Endothelial cell of umbilical vein (primary cell): ENCODE measurements at regions not wholly inside any gene's neighbourhood (a gene's known extent, or its start where the extent isn't known, plus 50 kb on each side); places are given as distances from the start of the nearest gene placed in this dataset.

Source experiments
- BruUV-seq: library from RNA; stranded (reverse); fragments of 400-500 nt; replicated peaks from 2 replicates; lab custom pipeline; 2021; lab: Mats Ljungman, UMichigan
- CTCF ChIA-PET: fragments of 300-600, 350-600 bp; sonication (Branson Sonifier 250); formaldehyde crosslinking; loops from one replicate; lab custom pipeline; 2021; ENCODE audit warnings: antibody characterized with exemption, inconsistent platforms; lab: Charles Lee
- POLR2A ChIA-PET: fragments of 300-600, 350-600 bp; sonication (Branson Sonifier 250); formaldehyde crosslinking; loops from one replicate; lab custom pipeline; 2021; ENCODE audit warnings: antibody characterized with exemption, inconsistent platforms; lab: Charles Lee
- DNase-seq: peaks from one replicate; pipeline ENCODE4 v3.0.0-alpha.2; 2011; ENCODE audit warnings: low read depth, low spot score
- FAIRE-seq: peaks from 2 replicates; lab custom pipeline; 2011; peaks lifted over from hg19 to GRCh38; lab: Jason Lieb, UNC
- H2AFZ ChIP-seq: 2 replicates; pipeline ENCODE4 v1.6.0; 2012; ENCODE audit warnings: low read depth, low read length, control low read depth, inconsistent platforms
- H3K27ac ChIP-seq: 2 replicates; pipeline ENCODE4 v1.5.1; 2011; ENCODE audit warnings: low read depth, mild to moderate bottlenecking, control low read depth, low read length, moderate library complexity; ENCODE audit not compliant: insufficient read depth
- H3K27me3 ChIP-seq, 2 experiments: 2 replicates each; pipeline versions ENCODE4 v1.6.0 to v1.6.1; 2011; ENCODE audit warnings: low read length in 2 of 2, mixed read lengths in 1 of 2; ENCODE audit not compliant: control insufficient read depth in 2 of 2, insufficient read depth in 2 of 2
- H3K36me3 ChIP-seq, 2 experiments: 2 replicates in 1 of 2; 3 replicates in 1 of 2; pipeline ENCODE4 v1.5.1; 2011; ENCODE audit warnings: low read length in 2 of 2, mild to moderate bottlenecking in 1 of 2, moderate library complexity in 1 of 2; ENCODE audit not compliant: control insufficient read depth in 2 of 2, insufficient read depth in 2 of 2; ENCODE audit errors: extremely low read depth in 1 of 2
- H3K4me1 ChIP-seq: 3 replicates; pipeline ENCODE4 v1.5.1; 2011; ENCODE audit warnings: mild to moderate bottlenecking, low read length; ENCODE audit not compliant: control insufficient read depth, insufficient read depth; ENCODE audit errors: extremely low read depth
- H3K4me2 ChIP-seq: 2 replicates; pipeline ENCODE4 v1.6.1; 2011; ENCODE audit warnings: low read length, control low read depth, mixed read lengths; ENCODE audit not compliant: insufficient read depth
- H3K4me3 ChIP-seq, 3 experiments: fragments of 200-600 bp in 1 of 3; sonication (generic), shearing (Covaris generic) in 1 of 3; replicated peaks in 1 of 3; 2 replicates each; pipeline ENCODE4 v1.5.1; 2011 to 2016; ENCODE audit warnings: control low read depth in 3 of 3, low read length in 3 of 3, mild to moderate bottlenecking in 2 of 3, inconsistent platforms in 1 of 3, low read depth in 1 of 3, moderate library complexity in 1 of 3; ENCODE audit not compliant: insufficient read depth in 1 of 3
- H3K79me2 ChIP-seq: 2 replicates; pipeline ENCODE4 v1.6.0; 2012; ENCODE audit warnings: low read length, inconsistent platforms; ENCODE audit not compliant: control insufficient read depth, insufficient read depth
- H3K9ac ChIP-seq: replicated peaks from 2 replicates; pipeline ENCODE3; 2011; ENCODE audit warnings: low read length, control low read depth; ENCODE audit not compliant: insufficient read depth; ENCODE audit errors: extremely low read depth
- H3K9me1 ChIP-seq: replicated peaks from 3 replicates; pipeline ENCODE4 v1.6.0; 2011; ENCODE audit warnings: mild to moderate bottlenecking, low read length; ENCODE audit not compliant: control insufficient read depth, insufficient read depth; ENCODE audit errors: extremely low read depth
- H3K9me3 ChIP-seq: replicated peaks from 2 replicates; pipeline ENCODE4 v1.5.1; 2012; ENCODE audit warnings: low read length, inconsistent platforms; ENCODE audit not compliant: control insufficient read depth, insufficient read depth
- H4K20me1 ChIP-seq: replicated peaks from 2 replicates; pipeline ENCODE3; 2011; ENCODE audit warnings: mild to moderate bottlenecking, low read length; ENCODE audit not compliant: control insufficient read depth, insufficient read depth; ENCODE audit errors: extremely low read depth
- EZH2 ChIP-seq: IDR thresholded peaks from 2 replicates; pipeline ENCODE4 v1.6.1; 2012; ENCODE audit warnings: borderline replicate concordance, low read depth, mild to moderate bottlenecking, moderate library complexity, low read length, inconsistent platforms; ENCODE audit not compliant: severe bottlenecking
- FOS ChIP-seq: IDR thresholded peaks from 2 replicates; pipeline ENCODE4 v1.6.1; 2011; ENCODE audit warnings: mild to moderate bottlenecking, low read length, moderate library complexity, borderline replicate concordance; ENCODE audit not compliant: insufficient read depth
- GATA2 ChIP-seq: IDR thresholded peaks from 2 replicates; pipeline ENCODE4 v1.7.0; 2011; ENCODE audit warnings: low read depth, mild to moderate bottlenecking, moderate library complexity, mixed read lengths, low read length; ENCODE audit not compliant: insufficient read length, insufficient read depth
- JUN ChIP-seq: IDR thresholded peaks from 2 replicates; pipeline ENCODE4 v1.6.1; 2011; ENCODE audit warnings: borderline replicate concordance, low read depth; ENCODE audit not compliant: insufficient read length, insufficient read depth
- MYC ChIP-seq: IDR thresholded peaks from one replicate; pipeline ENCODE4 v1.6.1; 2011; ENCODE audit warnings: mild to moderate bottlenecking, low read depth, low read length
- POLR2A ChIP-seq: IDR thresholded peaks from 2 replicates; pipeline ENCODE4 v1.6.1; 2012; ENCODE audit warnings: low read depth, mild to moderate bottlenecking, control low read depth, low read length
- POLR2AphosphoS5 ChIP-seq: IDR thresholded peaks from 2 replicates; pipeline ENCODE4 v1.6.1; 2012; ENCODE audit warnings: low read depth, mild to moderate bottlenecking, control low read depth, low read length, moderate library complexity; ENCODE audit not compliant: insufficient read depth
- dilution Hi-C: fragments of 300-500 bp; cut with MboI; formaldehyde crosslinking; loops from one replicate; pipeline ENCODE4 v1.15.0; 2019; ENCODE audit warnings: low sequenced_read_pairs; ENCODE audit not compliant: extremely low pct_ligation_motif_present
- intact Hi-C: fragments of 100-400 bp; cut with micrococcal nuclease; formaldehyde crosslinking; loops from one replicate; pipeline ENCODE4 v1.10.0; 2022
- TF ChIP-seq, protein P1 (sequence below), 2 donors: IDR thresholded peaks; 1 replicate in 1 of 2; 2 replicates in 1 of 2; pipeline ENCODE4 v1.5.1; 2011; ENCODE audit warnings: low read length in 2 of 2, mild to moderate bottlenecking in 2 of 2, moderate library complexity in 2 of 2, control low read depth in 1 of 2, inconsistent platforms in 1 of 2, low read depth in 1 of 2; ENCODE audit not compliant: insufficient read depth in 1 of 2; ENCODE audit errors: extremely low read depth in 1 of 2
- TF ChIP-seq, protein P2 (sequence below): IDR thresholded peaks from 2 replicates; pipeline ENCODE4 v1.6.1; 2011; ENCODE audit not compliant: insufficient read depth, insufficient read length

- TF ChIP-seq EZH2 (no peak), POLR2A (no peak), JUN (no peak), GATA2 (no peak), MYC (no peak), POLR2AphosphoS5 (no peak), FOS (no peak)
- TF ChIP-seq, protein P1, sequence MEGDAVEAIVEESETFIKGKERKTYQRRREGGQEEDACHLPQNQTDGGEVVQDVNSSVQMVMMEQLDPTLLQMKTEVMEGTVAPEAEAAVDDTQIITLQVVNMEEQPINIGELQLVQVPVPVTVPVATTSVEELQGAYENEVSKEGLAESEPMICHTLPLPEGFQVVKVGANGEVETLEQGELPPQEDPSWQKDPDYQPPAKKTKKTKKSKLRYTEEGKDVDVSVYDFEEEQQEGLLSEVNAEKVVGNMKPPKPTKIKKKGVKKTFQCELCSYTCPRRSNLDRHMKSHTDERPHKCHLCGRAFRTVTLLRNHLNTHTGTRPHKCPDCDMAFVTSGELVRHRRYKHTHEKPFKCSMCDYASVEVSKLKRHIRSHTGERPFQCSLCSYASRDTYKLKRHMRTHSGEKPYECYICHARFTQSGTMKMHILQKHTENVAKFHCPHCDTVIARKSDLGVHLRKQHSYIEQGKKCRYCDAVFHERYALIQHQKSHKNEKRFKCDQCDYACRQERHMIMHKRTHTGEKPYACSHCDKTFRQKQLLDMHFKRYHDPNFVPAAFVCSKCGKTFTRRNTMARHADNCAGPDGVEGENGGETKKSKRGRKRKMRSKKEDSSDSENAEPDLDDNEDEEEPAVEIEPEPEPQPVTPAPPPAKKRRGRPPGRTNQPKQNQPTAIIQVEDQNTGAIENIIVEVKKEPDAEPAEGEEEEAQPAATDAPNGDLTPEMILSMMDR (IDR thresholded peaks at IDR 0.05; ENCODE audit: extremely low read depth in 1 of 2, insufficient read depth in 1 of 2, low read depth in 1 of 2, low read length in 2 of 2): no peak
- TF ChIP-seq, protein P2, sequence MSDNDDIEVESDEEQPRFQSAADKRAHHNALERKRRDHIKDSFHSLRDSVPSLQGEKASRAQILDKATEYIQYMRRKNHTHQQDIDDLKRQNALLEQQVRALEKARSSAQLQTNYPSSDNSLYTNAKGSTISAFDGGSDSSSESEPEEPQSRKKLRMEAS: no peak
- Histone ChIP-seq H3K9me1 (no peaks in the 10 kb centered on the region), H4K20me1 (no peaks in the 10 kb centered on the region), H3K9ac (no peak overlapping the region), H3K27me3 (peaks cover 3% of the 10 kb centered on the region in 2 experiments), H3K36me3 (no peaks in the 10 kb centered on the region), H3K9me3 (no peaks in the 10 kb centered on the region), H3K79me2 (no peaks in the 10 kb centered on the region), H2AFZ (no peak overlapping the region), H3K27ac (peak overlapping the region; percentile 96), H3K4me3 (no peak overlapping the region), H3K4me1 (peaks cover 51% of the 10 kb centered on the region), H3K4me2 (peak overlapping the region; percentile 7)
- POLR2A ChIA-PET: no interaction called here
- CTCF ChIA-PET: no interaction called here
- DNase-seq (no peak), FAIRE-seq (no peak)
- dilution Hi-C loops: no loop called here
- TSS peak; percentile 28 for BruUV-seq
- intact Hi-C loops: loop anchor here (5.0 kb wide), 1 partner anchor 223 kb away; no protein-coding TSS in a partner anchor
Observed at GRCh38 chr2:136235546-136235945, 117.6 kb upstream of the CXCR4 start.
